ENCODE measurements at regions not wholly inside any gene's neighbourhood (a gene's known extent, or its start where the extent isn't known, plus 50 kb on each side); places are given as distances from the start of the nearest gene placed in this dataset.
"Not testable (repeated sequence)": the region's sequence is repeated elsewhere in the genome, so short reads cannot be mapped to it uniquely, and the experiment has no call there.

DNA sequence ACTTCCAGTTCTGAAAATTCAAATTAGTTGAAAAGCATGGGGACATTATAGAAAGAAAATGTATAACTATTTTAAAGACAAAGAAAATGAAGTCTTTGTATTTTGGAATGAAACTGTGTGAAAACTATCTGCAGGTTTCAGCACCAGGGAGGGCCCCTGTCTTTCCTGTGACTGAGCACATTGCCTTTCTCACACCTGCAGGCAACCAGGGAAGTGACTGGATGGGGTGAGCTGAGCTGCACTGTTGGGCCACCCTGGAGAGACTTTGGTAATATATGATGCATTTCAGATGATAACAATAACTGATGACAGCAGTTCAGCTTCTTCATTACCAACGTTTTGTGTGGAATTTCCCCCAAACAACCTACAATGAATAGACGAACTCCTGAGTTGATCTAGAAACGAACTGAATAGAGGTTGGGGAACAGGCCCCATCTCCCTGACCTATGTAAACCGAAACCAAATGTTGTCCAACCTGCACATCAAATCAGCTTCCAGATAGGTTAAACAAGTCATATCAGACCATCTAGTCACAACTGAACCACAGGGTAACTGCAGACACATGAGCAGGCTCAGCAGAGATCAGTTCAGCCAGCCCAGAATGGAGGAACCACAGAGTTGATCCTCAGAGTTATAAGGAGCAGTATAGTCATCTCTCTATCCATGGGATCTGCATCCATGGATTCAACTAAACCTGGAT lies 1402.2 kb downstream of the RPIA start:
- not testable (repeated sequence) for DNase-seq

DNA sequence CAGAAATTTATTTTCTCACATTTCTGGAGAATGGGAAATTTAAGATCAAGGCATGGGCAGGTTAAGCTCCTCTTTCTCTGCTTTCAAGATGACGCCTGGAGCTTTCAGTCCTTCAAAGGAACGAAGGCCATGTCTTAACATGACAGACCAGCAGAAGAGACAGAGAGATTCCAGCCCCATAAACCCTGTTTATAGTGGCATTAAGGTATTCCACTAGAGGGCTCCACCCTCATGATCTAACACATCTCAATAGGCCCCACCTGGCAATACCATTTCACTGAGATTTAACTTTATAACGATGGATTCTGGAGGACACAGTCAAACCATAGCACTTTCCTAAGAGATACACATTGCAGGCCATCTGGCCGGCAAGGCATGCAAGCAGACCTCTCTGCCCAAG lies 1406.1 kb downstream of the RPIA start:
- not testable (repeated sequence) for DNase-seq

DNA sequence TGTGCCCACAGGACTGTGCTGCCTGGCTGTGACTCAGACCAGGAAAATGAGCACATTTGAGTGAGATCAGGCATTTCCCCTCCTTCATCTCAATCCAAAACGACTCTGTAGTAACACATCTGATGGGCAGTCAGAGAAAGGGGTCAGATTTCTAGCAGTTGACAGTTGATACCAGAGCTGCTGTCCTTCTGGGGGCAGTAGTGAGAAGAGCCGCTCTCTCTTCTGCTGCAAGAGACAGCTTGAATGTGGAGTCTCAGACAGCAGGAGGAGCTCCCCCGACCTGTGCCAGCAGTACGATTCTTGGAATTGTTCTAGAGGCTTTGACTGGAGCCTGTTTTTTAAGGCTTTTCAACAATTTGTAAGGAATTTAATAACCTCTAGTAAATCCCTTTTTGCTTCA lies 1413.7 kb downstream of the RPIA start:
- not testable (repeated sequence) for DNase-seq

DNA sequence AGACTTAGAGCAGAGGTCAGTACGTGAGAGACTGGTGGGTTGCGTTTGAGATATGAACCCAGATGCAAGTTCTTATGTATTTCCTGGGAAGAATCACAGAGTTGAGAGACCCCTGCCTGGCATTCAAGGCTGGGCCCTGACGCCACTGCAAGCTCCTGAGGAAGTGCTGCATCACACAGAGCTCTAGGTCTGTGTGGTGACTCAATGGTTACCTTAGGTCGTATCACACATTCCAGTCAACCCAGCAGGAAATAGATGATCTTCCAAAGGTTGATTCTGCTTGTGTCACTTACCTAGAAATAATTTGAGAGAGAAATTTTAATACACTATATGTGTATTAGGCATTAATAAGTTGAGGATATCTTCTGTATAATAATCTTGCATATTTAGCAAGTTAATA lies 1431.9 kb downstream of the RPIA start:
- not testable (repeated sequence) for DNase-seq

DNA sequence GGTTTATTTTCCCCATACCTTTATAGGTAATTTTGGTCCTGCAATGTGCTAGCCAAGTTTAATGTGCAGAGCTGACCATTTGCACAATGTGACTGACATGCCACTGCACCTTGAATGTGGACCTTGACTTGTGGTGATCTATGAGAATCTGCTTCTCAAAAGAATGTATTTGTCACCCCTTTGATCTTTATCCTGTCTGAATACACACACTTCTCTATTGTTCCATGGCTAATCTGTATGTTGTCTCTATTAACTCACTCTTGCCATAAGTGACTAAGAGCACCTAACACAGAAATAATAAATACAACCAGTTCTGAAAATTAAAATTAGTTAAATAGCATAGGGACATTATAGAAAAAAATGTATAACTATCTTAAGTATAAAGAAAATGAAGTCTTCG lies 1447.6 kb downstream of the RPIA start:
- not testable (repeated sequence) for DNase-seq

DNA sequence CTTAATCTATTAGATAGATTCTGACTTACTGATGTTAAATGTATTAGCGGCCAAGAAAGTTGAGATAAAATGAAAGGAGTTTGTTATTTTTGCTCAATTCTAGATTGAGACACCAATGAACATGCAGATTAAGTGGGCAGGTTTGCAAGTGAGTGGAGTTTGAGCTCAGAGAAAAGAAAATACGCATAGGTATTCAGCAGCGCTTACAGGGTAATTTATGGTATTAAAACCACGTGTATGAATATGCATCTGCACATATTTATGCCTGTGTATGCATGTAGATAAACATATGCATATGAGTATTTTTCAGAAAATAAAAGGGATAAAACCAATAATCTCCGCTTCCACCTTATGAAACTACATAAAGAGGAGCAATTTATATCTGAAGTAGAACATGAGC lies 1450.1 kb downstream of the RPIA start:
- DNase-seq = not testable (repeated sequence)

DNA sequence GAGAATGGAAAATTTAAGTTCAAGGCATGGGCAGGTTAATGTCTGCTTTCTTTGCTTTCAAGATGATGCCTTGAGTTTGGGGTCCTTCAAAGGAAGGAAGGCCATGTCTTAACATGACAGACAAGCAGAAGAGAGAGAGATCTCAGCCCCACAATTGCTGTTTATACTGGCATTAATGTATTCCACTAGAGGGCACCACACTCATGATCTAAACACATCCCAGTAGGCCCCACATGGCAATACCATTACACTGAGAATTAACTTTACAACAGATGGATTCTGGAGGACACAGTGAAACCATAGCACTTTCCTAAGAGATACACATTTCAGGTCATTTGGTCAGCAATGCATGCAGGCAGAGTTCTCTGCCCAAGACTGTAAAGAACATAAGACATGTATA lies 1460.3 kb downstream of the RPIA start:
- DNase-seq = not testable (repeated sequence)

DNA sequence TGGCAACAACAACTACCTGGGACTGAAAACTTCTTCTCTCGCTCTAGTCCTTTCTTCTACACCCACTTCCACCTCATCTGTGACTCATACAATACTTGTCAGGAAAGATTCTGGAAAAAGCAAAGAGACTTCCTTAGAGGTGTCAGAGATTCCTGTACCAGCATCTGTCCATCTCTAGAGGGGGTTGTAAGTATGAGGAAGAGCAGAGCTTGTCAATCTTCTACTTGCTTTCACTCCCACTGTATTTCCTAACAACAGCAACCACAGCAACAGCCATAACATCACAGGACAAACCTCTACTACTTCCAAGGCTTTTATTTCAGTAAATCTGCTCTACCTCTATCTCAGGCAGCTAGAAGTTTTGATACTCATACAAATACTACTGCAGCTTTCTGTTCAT lies 1479.5 kb downstream of the RPIA start:
- not testable (repeated sequence) for DNase-seq

DNA sequence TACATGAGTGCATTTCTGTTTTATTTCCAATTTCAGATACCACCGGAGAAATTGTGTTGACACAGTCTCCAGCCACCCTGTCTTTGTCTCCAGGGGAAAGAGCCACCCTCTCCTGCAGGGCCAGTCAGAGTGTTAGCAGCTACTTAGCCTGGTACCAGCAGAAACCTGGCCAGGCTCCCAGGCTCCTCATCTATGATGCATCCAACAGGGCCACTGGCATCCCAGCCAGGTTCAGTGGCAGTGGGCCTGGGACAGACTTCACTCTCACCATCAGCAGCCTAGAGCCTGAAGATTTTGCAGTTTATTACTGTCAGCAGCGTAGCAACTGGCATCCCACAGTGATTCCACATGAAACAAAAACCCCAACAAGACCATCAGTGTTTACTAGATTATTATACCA lies 1481.6 kb downstream of the RPIA start:
- not testable (repeated sequence) for DNase-seq

DNA sequence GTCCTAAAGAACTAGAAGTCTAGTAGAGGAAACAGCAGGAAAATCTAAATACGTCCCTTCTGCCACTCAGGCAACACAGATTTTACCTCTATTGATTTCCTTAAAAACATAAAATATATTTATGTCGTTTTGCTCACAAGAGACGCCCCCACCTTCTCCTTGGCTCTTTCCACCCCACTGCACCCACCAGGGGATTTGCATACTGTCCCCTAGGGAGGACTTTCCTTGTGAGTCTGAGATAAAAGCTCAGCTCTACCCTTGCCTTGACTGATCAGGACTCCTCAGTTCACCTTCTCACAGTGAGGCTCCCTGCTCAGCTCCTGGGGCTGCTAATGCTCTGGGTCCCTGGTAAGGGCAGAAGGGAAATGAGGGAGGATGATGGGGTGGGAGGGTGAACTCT lies 1488.1 kb downstream of the RPIA start:
- not testable (repeated sequence) for DNase-seq

DNA sequence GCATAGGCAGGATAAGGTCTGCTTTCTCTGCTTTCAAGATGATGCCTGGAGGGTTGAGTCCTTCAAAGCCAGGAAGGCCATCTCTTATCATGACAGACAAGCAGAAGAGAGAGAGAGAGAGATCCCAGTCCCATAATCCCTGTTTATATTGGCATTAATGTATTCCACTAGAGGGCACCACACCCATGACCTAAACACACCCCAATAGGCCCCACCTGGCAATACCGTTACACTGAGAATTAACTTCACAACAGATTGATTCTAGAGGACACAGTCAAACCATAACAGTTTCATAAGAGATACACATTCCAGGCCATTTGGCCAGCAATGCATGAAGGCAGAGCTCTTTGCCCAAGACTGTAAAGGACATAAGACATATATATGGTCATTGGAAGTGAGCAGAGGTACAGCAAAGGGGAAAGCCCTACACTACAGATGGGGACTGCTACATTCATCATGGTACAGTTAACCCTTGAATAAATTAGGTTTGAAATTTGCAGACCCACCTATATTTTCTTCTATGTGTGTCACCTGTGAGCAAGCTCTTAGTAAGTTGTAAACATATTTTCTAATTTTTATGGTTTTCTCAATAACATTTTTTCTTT lies 1516.1 kb downstream of the RPIA start:
- no peak for DNase-seq

DNA sequence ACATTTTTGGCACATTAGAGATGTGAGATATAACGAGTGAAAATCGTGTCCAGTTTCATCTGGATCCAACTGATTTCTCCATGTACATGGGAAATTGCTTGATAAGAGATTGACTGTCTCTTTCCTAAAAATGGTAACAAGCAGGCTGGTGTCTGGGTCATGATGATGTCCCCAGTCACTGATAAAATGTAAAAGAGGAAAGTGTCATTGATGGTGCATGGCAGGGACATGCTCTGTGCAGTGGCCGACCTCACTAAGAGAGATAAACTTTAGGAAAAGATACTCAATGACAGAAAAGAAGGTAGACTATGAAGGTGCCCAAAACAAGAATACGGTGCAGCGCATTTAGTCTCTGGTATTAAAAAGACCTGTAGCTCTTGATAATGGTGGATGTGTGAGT lies 1517.5 kb downstream of the RPIA start:
- no peak for DNase-seq

DNA sequence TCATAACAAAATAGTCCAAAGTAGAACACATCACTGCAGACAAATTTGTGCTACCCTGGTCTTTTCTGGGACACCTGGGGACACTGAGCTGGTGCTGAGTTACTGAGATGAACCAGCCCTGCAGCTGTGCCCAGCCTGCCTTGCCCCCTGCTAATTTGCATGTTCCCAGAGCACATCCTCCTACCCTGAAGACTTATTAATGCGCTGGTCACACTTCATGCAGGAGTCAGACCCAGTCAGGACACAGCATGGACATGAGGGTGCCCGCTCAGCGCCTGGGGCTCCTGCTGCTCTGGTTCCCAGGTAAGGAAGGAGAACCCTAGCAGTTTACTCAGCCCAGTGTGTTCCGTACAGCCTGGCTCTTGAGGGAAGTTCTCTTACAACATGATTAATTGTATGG lies 1518.3 kb downstream of the RPIA start:
- DNase-seq = no peak

DNA sequence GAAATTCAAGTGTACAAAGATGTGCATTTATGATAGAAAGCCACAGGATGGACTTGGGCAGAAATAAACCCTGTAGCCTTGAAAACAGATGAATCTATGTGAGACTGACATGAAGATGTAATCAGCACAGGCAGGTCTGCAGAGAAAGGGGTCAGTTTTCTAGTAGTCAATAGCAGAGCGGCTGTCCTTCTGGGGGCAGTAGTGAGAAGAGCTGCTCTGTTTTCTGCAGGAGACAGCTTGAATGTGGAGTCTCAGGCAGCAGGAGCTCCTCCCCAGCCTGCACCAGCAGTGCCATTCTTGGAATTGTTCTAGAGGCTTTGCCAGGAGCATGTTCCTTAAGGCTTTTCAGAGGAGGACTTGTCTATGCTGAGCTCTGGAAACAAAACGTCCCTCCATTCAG lies 1524.4 kb downstream of the RPIA start:
- DNase-seq = not testable (repeated sequence)

DNA sequence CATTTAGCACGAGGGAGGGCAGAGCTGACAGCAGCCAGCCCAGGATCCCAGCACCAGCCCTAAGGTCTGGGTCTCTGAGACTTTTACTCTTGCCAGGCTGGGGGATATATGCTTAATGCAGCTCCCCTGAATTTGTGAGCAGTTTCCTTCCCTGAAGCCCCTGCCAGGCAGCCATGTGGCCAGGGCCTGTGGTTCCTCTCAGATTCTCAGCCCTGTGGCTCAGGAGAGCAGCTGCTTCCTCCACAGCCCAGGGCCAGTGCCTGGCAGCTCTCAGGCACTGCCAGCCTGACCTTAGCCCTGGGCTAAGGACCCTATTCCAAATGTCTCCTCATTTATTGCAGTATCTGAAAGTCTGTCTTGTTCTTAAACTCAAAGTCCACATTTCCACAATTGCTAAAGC lies 1525.3 kb downstream of the RPIA start:
- not testable (repeated sequence) for DNase-seq

DNA sequence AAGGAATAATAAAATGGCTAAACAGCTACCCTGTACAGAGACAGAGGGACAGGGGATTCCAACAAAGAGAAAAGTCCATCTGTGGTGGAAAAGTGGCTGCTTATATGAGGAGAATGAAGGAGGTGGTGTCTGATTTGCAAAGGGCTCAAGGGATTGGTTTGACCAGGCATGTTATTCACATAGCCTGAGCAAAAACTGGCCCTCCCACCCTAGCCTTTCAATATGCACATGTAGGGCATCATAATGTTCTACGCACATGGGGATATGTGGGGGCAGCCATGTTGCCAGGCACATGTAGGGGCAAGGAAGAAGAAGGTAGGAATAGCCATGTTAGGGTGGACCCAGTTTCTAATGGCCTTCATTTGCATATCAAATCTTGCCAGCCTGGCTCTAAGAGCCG lies 1527.1 kb downstream of the RPIA start:
- not testable (repeated sequence) for DNase-seq

DNA sequence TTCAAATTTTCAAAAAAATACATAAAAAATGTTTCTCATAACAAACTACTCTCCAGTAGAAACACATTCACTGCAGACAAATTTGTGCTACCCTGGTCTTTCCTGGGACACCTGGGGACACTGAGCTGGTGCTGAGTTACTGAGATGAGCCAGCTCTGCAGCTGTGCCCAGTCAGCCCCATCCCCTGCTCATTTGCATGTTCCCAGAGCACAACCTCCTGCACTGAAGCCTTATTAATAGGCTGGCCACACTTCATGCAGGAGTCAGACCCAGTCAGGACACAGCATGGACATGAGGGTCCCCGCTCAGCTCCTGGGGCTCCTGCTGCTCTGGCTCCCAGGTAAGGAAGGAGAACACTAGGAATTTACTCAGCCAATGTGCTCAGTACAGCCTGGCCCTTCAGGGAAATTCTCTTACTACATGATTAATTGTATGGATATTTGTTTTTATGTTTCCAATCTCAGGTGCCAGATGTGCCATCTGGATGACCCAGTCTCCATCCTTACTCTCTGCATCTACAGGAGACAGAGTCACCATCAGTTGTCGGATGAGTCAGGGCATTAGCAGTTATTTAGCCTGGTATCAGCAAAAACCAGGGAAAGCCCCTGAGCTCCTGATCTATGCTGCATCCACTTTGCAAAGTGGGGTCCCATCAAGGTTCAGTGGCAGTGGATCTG lies 1529.3 kb downstream of the RPIA start:
- DNase-seq = not testable (repeated sequence)

DNA sequence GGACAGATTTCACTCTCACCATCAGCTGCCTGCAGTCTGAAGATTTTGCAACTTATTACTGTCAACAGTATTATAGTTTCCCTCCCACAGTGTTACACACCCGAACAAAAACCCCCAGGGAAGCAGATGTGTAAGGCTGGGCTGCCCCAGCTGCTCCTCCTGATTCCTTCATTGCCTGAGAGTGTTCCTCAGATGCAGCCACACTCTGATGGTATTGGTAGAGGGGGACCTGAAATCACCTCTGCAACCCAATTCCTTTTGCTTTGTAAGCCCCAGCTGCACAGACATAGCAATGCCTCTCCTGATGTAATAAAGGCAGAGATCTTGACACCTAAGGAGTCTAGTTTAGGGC lies 1529.8 kb downstream of the RPIA start:
- DNase-seq = no peak

DNA sequence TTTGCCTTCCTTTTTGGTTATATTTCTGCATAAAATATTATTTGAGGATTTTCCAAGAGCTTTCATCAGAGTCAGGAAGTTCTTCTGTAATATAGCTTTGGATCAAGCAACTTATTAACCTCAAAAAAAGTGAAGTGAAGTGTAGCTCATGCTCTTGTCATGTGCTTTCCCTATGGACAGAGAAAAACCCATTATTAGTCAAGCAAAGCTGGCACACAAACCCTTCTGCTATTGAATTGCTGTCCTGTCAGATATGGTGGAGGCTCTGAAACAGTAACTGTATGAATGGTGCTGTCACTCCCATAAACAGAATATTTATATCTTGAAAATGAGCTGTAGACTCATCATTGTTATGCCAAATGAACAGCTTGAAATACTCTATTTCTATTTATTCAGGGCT lies 1533.3 kb downstream of the RPIA start:
- not testable (repeated sequence) for DNase-seq

DNA sequence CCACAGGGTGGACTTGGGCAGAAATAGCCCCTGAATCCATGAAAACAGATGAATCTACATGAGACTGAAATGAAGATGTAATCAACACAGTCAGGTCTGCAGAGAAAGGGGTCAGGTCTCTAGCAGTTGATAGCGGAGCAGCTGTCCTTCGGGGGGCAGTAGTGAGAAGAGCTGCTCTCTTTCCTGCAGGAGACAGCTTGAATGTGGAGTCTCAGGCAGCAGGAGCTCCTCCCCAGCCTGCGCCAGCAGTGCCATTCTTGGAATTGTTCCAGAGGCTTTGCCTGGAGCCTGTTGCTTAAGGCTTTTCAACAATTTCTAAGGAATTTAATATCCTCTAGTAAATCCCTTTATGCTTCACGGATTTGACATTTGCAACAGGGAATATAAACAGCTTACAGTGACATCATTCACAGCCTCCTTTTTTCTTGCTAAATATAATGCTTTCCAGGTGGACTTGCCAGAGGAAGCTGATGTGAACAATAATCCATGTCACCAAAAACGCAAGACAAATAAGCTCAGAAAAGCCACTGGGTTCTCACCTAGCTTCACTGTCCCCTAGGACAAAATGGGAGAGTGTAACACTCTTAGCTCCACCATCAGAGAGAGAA lies 1535.1 kb downstream of the RPIA start:
- not testable (repeated sequence) for DNase-seq

DNA sequence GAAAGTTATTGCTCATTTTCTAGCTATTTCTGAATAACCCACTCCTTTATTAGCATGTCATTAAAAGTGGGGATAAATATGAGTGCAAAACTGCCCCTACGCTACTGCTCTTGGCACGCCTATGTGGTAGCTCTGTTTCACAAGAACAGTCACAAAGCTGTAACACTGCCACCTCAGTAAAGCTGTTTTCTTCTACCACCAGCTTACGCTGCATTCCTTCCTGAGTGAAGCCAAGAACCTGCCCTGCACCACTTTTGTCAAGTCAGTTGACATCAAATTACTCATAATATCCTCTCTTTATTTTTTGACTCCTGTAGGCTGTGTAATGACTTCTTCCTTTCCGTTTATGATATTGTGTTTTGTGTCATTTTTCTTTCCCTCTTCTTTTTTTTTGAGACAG lies 1539.7 kb downstream of the RPIA start:
- DNase-seq = not testable (repeated sequence)

DNA sequence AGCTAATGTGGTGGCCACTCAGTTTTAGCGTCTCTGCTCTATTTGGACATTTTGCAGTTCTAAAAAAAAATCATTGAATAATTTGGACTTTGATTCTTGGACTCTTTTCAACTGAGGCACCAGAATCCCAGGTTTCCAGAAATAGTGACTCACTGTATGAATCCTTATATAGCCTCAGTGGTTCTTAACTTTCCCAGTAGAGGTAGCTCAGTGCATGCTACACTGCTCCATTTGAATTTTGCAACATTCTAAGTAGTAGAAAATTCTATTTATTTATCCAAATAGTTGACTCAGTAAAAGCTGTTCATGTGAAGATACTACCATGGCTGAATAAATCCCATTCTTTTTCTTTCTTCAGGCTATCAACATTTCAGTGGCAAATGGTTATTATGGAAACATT lies 1544.0 kb downstream of the RPIA start:
- not testable (repeated sequence) for DNase-seq

DNA sequence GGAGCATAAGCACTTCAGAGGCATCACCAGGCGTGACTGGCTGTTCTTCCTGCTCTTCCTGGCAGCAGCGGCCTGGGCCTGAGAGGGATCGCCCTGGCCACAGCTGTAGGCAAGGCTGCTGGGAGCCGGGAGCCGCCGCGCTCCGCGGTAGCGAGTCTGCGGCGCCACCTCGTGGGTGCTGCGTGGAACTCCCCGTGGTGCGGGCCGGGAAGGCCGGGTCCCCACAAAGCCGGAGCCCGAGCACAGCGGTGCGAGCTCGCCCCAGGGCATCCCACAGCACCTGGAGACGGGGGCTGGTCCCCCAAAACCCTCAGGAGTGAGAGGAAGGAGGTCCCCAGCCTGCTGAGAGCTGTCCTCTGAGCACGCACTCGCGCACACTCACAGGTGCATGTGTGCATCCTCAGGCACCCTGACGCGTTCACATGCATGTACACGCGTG lies 1546.5 kb downstream of the RPIA start:
- DNase-seq = not testable (repeated sequence)

Measured in activated CD4-positive, CD25-positive, alpha-beta regulatory T cell treated with anti-CD3 and anti-CD28 coated beads, Interleukin-2, amount 50 U/mL, for 72 hours (primary cell).